NCI-H2081 treated with DMSO at 0.1 percent for 48 hours (cell line): ENCODE measurements at regions not wholly inside any gene's neighbourhood (a gene's known extent, or its start where the extent isn't known, plus 50 kb on each side); places are given as distances from the start of the nearest gene placed in this dataset.
"Not testable (repeated sequence)": the region's sequence is repeated elsewhere in the genome, so short reads cannot be mapped to it uniquely, and the experiment has no call there.

Experiments
- DNase-seq: peaks from one replicate; lab custom pipeline; 2025; lab: John Stamatoyannopoulos, UW

DNA sequence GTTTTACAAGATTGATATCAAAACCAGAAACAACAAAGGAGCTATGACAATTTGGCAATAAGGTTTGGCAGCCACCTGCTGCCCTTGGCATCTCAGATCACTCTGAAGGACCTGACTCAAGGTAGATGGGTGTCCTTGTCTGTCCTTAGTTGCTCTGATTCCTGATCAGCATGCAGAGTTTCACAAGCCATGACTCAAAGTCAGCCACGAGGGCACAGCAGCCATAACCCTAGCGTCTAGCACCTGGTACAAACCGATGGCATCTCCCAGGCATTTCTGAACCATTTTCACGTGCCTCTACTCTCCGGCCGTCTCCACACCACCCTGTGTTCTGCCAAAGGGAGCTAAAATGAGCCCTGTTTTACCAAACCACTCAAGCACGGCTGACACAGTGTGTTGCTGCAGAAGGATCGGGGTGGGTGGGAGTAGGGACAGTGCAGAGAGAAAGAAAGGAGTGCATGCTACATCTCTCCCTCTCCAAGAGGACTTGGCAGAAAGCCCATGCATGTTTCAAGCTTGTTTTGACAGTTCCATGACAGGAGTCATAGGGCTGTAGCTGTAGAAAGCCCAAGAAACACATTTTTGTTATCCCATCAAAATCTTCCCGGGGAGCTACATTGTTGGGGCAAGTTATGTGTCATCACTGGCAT is 297.3 kb downstream of the ABCC12 start:
- no peak for DNase-seq

DNA sequence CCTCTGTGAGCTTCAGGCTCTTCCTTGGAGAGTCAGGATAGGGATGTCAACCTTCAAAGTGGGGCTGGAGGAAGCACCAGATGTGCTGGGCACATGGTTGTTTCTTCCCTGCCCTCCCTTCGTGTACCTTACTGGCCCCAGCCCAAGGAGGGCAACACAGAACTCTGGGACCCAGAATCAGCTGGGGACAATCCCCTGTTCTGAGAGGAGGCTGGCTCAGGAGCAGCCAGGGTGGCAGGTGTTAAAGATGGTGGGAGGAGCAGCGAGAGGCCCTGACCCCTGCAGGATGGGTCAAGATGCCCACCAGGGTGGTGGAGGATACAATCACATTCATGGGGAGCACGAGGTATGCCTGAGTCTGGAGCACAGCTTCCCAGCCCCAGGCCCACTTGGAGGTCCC is 300.4 kb downstream of the ABCC12 start:
- no peak for DNase-seq

DNA sequence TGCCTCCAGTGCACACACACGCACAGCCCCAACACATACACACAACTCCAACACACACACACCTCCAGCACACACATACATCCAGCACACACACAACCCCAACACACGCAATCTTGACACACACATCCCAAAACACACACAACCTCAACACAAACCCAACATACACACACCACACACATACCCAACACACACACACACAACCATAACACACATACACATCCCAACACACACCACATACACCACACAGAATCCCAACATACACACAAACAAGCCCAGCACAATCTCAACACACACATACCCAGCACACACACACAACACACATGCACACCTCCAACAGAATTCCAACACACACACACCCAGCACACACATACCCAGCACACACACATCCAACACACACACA is 301.1 kb downstream of the ABCC12 start:
- DNase-seq: no peak

DNA sequence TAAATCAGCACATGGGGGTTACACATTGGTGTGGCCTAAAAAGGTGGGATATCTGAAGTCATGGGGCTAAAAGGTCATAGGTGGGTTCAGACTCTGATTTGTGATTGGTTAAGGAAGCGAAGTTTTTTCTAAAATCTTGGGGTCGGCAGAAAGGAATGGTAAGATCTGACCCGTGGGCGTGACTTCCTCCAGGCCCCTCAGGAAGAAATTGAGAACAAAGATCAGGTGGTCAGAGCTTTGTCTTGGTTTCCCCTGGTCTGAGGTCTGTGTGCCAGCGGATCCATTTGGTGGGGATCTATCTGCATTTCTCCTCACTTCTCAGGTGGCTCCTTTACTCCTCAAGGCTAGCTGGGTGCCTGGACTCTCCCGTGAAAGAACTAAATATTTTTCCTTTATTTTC is 302.8 kb downstream of the ABCC12 start:
- no peak for DNase-seq

DNA sequence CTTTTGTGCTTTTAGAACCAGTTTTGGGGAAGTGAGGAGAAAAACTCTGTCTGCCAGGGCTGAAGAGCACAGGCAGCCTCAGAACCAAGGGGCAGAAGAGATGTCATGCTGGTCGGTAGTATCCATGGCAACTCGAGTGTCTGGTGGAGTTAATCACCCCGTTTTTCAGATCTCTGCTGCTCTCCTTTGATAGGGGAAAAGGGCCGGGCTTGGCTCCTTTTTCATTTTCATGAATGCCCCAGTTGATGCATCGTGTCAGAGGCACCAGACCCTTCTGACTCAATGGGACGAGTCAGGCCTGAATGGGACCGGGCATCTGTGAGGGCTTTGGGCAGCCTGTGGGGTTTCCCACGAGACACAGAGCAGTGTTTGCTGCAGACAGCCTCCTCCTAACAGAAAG is 304.6 kb downstream of the ABCC12 start:
- DNase-seq: no peak

DNA sequence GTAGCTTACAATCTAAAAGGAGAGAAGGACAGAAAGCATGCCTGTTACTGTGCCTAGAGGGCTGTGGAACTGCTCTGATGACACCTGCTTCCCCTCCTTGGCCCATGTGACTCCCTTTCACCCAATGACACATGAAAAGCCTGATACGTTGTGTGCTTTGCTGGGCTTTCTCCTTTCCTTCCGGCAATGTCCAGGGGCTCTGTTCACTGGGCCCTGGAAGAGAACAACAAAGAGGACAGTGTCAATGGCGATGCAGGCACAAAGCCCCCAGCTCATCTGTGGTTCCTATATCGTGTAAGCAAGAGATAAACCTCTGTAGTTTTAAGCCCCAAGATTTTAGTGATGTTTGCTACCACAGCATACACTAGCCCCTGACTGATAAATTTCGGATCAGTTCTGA is 306.1 kb downstream of the ABCC12 start:
- no peak for DNase-seq

DNA sequence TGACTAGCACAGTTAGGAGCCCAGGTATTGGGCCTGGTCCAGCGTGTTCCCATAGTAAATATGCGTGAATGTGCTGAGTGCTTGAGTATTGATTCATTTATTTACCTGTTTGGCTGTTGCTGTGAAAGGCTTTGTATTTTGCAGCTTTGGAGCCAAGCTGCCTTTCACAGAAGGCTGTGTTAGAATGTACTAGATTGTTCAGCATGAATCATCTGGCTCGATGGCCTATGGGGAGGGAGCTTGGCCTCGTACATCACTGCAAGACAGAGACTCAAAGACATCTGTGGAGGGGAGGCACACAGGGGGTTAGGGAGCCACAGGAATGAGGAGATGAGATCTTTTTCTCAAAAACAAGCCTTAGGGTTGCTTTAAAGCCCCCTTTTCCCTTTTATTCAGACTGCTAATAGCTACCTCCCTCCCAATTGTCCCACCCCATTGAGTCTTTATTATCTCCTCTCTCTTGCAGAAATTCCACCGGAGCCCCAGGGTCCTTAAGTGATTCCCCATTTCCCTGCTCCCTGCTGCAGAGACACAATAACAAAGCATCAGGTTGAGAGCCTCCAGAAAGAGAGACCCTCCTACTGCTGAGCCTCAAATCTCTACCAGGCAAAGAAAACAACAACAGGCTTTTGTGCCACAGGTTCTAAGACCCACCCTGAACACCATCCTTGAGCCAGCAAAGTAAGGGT is 307.2 kb downstream of the ABCC12 start:
- no peak for DNase-seq

DNA sequence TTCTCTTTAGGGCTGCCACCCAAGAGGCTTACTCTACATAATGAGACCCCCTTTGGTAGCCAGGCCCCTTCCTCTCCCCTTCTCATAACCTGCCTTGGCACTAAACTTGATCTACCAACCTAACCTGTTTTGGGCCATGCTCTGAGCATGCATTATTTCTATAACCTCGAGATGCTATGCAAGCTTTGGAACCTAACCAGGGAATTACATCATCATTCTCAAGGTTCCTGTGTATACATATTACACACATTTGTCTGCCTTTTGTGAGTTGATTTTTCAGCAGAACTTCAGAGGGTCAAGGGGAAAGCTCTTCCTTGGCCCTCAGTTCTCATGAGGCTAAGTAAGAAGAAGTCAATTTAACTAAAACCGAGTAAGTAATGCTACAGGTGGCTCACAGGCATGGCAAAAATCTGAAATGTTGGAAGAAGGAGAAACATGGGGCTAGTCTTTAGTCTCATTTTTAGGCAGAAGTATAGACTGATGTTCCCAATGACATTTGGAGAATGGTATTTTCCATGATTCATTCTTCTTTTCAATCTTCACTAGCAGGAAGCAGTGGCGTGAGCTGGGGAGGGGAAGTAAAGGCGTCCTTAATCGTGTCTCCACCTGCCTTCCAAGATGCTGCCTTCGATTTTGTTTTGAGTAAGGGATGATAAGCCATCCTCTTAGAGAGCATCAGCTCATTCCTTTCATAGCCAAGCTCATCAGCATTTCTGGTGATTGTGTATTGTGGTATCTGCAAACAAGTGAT is 308.4 kb downstream of the ABCC12 start:
- no peak for DNase-seq

DNA sequence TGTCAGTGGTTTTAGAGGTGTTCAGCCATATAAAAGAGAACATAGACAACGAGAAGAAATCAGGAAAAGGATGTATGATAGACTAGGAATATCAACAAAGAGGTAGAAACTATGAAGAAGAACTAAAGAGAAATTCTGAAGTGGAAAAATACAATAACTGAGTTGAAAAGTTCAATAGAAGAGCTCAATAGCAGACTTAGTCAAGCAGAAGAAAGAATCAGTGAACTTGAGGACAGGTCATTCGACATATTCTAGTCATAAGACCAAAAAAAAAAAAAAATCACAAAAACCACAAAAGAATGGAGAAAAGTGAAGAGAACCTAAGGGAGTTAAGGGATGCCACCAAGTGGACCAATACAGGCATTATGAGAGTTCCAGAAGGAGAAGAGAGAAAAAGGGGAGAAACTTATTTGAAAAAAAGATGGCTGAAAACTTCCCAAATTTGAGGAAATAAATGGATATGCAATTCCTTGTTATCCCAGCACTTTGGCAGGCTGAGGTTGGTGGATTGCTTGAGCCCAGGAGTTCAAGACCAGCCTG is 321.2 kb downstream of the ABCC12 start:
- DNase-seq: no peak

DNA sequence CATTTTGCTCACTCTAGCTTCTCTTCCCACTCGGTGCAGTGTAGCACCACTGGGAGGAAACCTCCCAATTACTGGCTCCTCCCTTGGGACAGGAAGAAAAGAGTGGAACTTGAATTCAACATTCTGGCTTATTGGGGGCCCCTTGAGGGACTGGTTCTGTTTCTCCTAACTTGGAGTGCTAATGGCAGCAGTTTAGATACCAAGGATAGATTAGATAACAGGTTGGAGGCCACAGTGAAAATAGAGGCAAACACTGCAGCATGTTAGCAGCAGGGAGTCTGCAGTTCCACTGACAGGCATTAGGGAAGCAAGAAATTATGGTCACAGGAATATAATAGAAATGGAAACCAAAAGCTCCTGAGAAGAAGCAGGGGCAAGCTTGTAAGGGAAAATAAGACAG is 322.0 kb downstream of the ABCC12 start:
- no peak for DNase-seq

DNA sequence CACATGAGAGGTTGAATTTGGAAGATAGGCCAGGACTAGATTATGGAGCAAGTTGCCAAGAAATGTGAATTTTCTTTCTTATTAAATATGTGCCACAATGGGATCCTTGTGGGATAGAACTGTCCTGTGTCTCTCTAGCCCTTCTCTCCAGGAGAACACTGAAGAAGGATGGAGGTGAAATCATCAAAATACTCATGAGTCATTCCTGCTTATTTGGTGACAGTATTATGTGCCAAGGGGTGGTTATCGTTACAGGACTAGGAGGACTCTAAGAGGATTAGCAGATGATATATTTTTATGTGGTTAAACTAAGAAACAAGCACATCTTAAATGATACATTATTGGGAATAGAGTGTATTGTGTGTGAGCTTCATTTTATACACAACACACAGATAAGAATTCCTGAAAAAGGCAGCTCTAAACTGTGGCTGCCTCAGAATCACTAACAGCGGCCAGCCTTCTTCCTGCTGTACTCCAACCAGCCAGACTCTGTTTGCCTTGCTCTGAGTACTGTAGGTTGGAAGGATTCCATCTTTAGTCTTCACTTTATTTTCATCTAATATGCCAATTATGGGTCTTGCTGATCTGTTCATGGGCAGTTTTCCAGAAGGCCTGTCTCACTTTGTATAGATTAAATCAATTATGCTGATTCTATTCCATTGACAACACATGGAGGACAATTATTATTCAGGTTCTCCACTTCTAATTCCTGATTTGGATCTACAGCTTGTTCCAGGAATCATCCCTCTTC is 325.8 kb downstream of the ABCC12 start:
- DNase-seq: no peak

DNA sequence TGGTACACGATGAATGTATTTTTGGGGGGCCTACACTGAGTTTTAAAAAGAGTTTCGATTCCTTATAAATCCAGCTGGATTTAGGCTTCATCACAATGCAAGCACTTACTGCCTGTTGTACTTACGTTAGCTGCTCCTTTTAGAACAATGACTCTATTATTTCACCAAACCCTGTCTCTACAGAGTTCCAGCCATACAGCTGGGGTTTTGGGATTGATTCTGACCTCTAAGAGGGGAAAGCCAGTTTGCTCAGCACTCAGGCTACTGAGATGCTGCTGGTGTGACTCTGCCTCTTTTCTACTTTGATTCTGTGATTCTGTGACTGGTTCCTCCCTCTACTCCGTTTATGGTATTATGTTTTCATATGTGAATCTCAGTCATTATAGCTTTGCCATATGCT is 329.7 kb downstream of the ABCC12 start:
- no peak for DNase-seq

DNA sequence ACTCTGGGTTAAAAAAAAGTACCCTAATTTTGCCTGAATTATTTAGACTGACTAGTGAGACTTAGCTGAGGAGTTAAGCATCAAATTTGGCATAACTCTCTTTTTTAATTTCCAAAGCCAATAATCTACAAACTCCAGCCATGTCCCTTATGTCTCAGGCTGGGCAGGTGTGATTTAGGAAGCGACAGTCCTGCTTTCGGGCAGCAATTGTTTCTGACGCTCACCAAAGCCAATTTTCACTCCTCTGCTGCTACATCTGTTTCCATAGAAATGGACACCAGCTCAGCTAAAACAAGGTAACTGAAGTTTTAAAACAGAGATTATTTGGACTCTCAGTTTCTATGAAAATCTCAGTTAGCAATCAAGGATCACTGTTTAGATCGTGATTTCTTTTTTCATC is 338.7 kb downstream of the ABCC12 start:
- DNase-seq: no peak

DNA sequence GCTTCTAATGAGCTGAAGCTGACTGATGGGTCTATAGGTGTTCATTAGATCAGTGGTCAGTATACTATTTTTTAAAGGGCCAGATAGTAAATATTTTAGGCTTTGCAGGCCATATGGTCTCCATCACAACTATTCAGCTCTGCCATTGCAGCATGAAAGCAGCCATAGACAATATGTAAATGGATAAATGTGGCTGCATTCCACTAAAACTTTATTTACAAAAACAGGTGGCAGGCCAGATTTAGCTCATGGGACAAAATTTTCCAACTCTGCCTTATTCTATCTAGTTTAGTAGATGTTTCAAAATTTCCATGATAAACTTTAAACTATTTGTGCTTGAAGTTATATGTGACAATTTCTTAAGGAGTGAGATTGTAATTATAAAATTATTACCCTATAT is 339.3 kb downstream of the ABCC12 start:
- DNase-seq: no peak

DNA sequence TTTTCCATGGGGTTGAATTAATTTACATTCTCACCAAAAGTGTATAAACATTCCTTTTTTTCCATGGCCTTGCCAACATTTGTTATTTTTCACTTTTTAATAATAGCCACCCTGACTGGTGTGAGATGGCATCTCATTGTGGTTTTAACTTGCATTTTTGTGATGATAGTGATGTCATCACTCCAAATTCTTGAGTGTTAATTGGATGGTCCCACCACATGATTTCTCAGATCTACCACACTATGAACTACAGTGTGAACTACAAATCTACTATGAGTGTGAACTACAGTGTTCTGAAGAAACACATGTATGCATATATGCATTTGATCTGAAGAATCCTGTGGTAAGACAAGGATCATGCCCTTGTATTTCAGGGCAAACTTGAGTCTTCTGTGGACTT is 340.1 kb downstream of the ABCC12 start:
- no peak for DNase-seq

DNA sequence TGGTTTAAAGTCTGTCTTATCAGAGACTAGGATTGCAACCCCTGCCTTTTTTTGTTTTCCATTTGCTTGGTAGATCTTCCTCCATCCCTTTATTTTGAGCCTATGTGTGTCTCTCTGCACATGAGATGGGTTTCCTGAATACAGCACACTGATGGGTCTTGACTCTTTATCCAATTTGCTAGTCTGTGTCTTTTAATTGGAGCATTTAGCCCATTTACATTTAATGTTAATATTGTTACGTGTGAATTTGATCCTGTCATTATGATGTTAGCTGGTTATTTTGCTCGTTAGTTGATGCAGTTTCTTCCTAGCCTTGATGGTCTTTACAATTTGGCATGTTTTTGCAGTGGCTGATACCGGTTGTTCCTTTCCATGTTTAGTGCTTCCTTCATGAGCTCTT is 344.0 kb downstream of the ABCC12 start:
- DNase-seq: not testable (repeated sequence)

DNA sequence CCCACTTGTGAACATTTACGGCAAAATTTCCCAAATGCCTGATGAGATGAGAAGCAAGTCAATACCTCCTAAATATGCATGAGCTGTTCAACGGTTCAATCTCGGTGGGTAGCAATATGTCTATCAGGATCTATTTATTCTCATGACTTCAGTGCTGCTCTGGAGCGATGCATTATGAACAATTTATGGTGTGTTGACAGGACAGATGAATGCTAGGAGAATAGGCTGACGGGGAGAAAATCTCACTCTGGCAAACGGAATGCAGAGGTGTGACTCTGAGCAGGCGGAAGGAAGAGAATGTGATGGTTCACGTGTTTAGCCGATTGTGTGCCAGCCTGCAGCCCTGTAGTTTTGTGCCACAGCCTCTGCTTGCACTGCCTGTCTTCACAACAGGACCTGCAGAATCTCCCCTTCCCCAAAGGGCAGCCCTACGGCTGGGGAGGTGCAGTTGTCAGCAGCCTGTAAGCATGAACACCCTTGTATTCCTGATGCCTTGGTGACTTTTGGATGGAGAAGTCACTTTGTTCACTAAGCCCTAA is 345.2 kb downstream of the PHKB start:
- no peak for DNase-seq

DNA sequence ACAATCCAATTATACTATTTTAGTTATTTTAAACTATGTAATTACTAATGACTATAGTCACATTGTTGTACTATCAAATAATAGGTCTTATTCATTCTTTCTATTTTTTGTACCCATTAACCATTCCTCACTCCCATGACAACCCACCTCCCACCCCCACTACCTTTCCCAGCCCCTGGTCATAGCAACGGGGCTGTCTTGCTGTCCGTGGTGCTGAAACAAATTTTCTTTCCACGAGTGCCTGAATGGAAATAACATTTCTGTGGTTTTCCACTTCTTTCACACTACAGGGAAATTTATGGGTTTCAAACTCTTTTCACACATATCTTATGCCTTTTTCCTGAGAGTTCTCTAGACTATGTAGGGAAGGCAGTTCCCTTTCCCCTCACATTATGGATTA is 326.6 kb downstream of the PHKB start:
- no peak for DNase-seq

DNA sequence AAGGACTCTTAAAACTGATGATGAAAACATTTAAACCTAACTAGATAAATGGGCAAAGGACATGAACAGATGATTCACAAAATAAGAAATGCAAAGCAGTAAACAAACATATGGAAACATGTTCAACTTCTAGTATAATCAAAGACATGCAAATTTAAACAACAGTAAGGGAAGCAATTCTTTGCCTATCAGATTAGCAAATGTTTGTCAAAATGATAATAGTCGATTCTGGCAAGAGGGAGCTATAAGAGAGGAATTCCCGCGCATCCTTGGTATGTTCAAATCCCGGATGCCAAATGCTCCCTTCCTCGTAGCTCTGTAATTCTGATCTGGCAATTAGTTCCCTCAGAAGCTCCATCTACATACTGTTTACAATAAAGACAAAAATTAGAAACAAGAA is 320.5 kb downstream of the PHKB start:
- no peak for DNase-seq

DNA sequence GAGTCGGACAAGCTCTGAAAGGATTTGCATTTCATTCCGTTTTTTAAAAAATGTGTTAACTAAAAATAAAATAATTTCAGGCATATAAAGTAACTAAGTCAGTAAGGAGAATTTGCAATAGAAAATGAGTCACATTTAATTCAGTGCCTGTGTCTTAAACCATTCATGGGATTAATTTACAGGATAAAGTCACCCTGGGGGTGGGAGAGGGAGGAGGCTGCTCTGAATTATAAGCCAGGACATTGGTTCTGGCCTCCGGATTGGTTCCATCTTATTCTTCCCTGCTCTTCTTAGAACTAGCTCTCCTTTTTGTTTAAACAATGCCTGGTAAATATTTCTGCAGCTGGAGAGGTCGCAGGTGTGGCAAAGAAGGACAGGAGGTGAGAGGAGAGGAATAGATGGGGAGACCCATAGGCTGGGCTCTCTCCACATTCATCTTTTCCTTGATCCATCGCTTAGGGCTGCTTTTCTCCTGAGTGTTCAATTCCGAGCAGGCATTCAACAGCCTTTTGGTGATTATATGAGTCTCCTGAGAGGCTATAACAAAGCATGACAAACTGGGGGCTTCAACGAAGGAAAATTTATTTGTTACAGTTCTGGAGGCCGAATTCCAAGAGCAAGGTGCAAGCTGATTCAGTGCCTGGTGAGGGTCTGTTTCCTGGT is 319.2 kb downstream of the PHKB start:
- no peak for DNase-seq

DNA sequence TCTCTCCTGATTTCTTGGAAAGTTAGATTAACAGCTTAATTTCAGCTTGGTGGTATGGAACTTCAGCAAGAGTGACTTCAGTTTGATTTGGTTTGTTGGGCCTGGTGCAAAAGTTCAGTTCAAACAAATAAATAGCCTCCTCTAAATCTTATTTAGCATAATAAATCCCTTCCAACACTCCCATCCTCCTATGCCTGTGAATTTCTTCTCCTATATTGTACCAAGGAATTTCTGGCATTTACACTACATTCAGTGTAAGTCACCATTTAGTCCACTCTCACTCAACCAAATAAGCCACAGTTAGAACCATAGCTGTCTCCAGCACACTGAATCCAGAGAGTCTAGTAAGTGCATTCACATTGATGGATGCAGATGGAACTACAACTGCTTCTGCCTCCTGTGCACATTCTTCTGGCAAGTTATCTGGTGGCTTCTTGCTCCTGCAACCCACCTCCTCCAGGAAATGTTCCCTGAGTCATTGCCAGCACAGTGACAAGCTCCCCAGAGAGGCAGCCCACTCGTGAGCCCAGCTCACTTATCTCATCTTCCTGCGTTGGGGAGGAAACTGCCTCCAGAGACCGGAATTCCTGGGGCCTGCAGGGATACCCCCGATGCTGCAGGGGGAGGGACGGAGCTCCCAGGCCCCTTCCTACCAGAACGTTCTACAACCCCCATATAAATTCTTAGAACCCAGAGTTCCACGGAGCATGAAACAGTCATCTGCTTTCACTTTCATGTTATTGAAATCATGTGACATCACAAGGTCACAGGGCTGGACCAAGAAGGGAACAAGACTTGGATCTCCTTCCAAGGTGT is 318.3 kb downstream of the PHKB start:
- DNase-seq: no peak
